Suprapubic skin (tissue), 4 donors: ENCODE measurements at regions not wholly inside any gene's neighbourhood (a gene's known extent, or its start where the extent isn't known, plus 50 kb on each side); places are given as distances from the start of the nearest gene placed in this dataset.

Experiments
- EP300 ChIP-seq: sonication (generic); formaldehyde crosslinking; IDR thresholded peaks from one replicate; pipeline ENCODE4 v1.6.1; 2017; ENCODE audit warnings: antibody characterized with exemption
- POLR2A ChIP-seq, 2 donors: fragments of 450-650 bp; IDR thresholded peaks; one replicate each; pipeline ENCODE4 v1.6.1; 2017; ENCODE audit warnings: antibody characterized with exemption in 2 of 2, mild to moderate bottlenecking in 2 of 2, moderate library complexity in 2 of 2
- POLR2AphosphoS5 ChIP-seq, 3 donors: sonication (generic); formaldehyde crosslinking; IDR thresholded peaks; one replicate each; pipeline ENCODE4 v1.6.1; 2017; ENCODE audit warnings: antibody characterized with exemption in 3 of 3
- TF ChIP-seq, protein P1 (sequence below), 2 donors: fragments of 200-600 bp in 1 of 2; fragments of 450-650 bp in 1 of 2; sonication (generic) in 1 of 2; IDR thresholded peaks; one replicate each; pipeline ENCODE4 v1.5.1; 2016 to 2019; ENCODE audit warnings: antibody characterized with exemption in 2 of 2, mild to moderate bottlenecking in 1 of 2, moderate library complexity in 1 of 2

- TF ChIP-seq POLR2A (IDR thresholded peaks at IDR 0.05) = no peak
- TF ChIP-seq POLR2AphosphoS5 (IDR thresholded peaks at IDR 0.05) = no peak
- TF ChIP-seq, protein P1, sequence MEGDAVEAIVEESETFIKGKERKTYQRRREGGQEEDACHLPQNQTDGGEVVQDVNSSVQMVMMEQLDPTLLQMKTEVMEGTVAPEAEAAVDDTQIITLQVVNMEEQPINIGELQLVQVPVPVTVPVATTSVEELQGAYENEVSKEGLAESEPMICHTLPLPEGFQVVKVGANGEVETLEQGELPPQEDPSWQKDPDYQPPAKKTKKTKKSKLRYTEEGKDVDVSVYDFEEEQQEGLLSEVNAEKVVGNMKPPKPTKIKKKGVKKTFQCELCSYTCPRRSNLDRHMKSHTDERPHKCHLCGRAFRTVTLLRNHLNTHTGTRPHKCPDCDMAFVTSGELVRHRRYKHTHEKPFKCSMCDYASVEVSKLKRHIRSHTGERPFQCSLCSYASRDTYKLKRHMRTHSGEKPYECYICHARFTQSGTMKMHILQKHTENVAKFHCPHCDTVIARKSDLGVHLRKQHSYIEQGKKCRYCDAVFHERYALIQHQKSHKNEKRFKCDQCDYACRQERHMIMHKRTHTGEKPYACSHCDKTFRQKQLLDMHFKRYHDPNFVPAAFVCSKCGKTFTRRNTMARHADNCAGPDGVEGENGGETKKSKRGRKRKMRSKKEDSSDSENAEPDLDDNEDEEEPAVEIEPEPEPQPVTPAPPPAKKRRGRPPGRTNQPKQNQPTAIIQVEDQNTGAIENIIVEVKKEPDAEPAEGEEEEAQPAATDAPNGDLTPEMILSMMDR (IDR thresholded peaks at IDR 0.05) = no peak
- TF ChIP-seq EP300 = no peak
These were observed 432.8 kb downstream of the MATN1 start for GRCh38 chr1:30290581-30290980.
